ENCODE measurements at regions not wholly inside any gene's neighbourhood (a gene's known extent, or its start where the extent isn't known, plus 50 kb on each side); places are given as distances from the start of the nearest gene placed in this dataset.

DNA sequence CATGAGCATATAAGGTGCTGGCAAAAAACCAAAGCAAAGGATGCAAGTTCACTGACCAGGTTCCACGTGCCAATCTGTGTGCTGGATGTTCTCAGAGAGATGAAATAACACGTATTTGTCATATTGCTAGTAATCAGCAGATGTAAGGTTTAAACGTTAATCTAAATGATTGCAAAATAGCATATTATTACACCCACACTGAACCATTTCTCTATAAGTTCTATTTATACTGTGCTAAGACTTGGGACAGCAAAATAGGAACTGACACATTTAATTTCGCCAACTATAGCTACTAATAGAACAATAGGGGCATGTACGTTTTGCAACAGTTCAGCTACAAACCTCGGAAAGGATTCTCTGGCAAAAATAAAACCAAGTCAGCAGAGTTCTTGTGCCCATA, 350.3 kb upstream of the ZNF385D start:
- H3K27me3 ChIP-seq (ENCODE audit: insufficient read depth): no peaks in the 10 kb centered on the region
- H3K79me2 ChIP-seq (ENCODE audit: insufficient read depth): no peaks in the 10 kb centered on the region
- DNase-seq: no peak
- no peaks in the 10 kb centered on the region for H3K4me1 ChIP-seq (ENCODE audit: control insufficient read depth in 1 of 2, insufficient read depth in 2 of 2, low read depth in 1 of 2, low read length in 1 of 2)
- H3K9me3 ChIP-seq: no peaks in the 10 kb centered on the region
- ChIA-PET POLR2A (no interaction called here), CTCF (no interaction called here)
- no peaks in the 10 kb centered on the region for H3K36me3 ChIP-seq (replicated peaks in 1 of 2; ENCODE audit: control insufficient read depth in 1 of 2, insufficient read depth in 2 of 2, low read length in 1 of 2)
- 47% methylated on average over 6 of the region's 6 CpGs for WGBS (ENCODE audit: low lambda C conversion rate)
- no peaks in the 10 kb centered on the region for H3K9me2 ChIP-seq
- no peak overlapping the region for H3K4me2 ChIP-seq
- H3K27ac ChIP-seq (ENCODE audit: low read depth in 2 of 2, low read length in 1 of 2): no peak overlapping the region
- no peak overlapping the region for H3K9ac ChIP-seq
- TF ChIP-seq FOXM1 (IDR thresholded peaks at IDR 0.05; ENCODE audit: low read depth): no peak
- no peak for TF ChIP-seq CHD2 (IDR thresholded peaks at IDR 0.05; ENCODE audit: low read length, partially characterized antibody)
- no peak for TF ChIP-seq GATA2 (CRISPR knock-in tag; IDR thresholded peaks at IDR 0.05)
- TF ChIP-seq EP300 (IDR thresholded peaks at IDR 0.05; ENCODE audit: borderline replicate concordance in 1 of 2, low read depth in 1 of 2, low read length in 1 of 2): no peak
- no peak for TF ChIP-seq FOSL2 (IDR thresholded peaks at IDR 0.05; ENCODE audit: borderline replicate concordance, low read depth)
- TF ChIP-seq GABPA (IDR thresholded peaks at IDR 0.05; ENCODE audit: low read depth): no peak
- no peak for TF ChIP-seq MEF2A (IDR thresholded peaks at IDR 0.05; ENCODE audit: borderline replicate concordance, low read depth)
- TF ChIP-seq MAX (IDR thresholded peaks at IDR 0.05; ENCODE audit: low read depth): no peak
- no peak for TF ChIP-seq SMC3 (IDR thresholded peaks at IDR 0.05; ENCODE audit: low read depth, low read length)
- TF ChIP-seq, protein P1, sequence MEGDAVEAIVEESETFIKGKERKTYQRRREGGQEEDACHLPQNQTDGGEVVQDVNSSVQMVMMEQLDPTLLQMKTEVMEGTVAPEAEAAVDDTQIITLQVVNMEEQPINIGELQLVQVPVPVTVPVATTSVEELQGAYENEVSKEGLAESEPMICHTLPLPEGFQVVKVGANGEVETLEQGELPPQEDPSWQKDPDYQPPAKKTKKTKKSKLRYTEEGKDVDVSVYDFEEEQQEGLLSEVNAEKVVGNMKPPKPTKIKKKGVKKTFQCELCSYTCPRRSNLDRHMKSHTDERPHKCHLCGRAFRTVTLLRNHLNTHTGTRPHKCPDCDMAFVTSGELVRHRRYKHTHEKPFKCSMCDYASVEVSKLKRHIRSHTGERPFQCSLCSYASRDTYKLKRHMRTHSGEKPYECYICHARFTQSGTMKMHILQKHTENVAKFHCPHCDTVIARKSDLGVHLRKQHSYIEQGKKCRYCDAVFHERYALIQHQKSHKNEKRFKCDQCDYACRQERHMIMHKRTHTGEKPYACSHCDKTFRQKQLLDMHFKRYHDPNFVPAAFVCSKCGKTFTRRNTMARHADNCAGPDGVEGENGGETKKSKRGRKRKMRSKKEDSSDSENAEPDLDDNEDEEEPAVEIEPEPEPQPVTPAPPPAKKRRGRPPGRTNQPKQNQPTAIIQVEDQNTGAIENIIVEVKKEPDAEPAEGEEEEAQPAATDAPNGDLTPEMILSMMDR (IDR thresholded peaks at IDR 0.05): no peak
- TF ChIP-seq RAD21 (IDR thresholded peaks at IDR 0.05; ENCODE audit: low read length): no peak
- TF ChIP-seq, protein P2, sequence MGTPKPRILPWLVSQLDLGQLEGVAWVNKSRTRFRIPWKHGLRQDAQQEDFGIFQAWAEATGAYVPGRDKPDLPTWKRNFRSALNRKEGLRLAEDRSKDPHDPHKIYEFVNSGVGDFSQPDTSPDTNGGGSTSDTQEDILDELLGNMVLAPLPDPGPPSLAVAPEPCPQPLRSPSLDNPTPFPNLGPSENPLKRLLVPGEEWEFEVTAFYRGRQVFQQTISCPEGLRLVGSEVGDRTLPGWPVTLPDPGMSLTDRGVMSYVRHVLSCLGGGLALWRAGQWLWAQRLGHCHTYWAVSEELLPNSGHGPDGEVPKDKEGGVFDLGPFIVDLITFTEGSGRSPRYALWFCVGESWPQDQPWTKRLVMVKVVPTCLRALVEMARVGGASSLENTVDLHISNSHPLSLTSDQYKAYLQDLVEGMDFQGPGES (IDR thresholded peaks at IDR 0.05; ENCODE audit: low read depth, low read length): no peak
- TF ChIP-seq TEAD4 (IDR thresholded peaks at IDR 0.05; ENCODE audit: borderline replicate concordance, insufficient read depth): no peak
- no peak for TF ChIP-seq TCF12 (IDR thresholded peaks at IDR 0.05)
- TF ChIP-seq, protein P3, sequence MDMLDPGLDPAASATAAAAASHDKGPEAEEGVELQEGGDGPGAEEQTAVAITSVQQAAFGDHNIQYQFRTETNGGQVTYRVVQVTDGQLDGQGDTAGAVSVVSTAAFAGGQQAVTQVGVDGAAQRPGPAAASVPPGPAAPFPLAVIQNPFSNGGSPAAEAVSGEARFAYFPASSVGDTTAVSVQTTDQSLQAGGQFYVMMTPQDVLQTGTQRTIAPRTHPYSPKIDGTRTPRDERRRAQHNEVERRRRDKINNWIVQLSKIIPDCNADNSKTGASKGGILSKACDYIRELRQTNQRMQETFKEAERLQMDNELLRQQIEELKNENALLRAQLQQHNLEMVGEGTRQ (IDR thresholded peaks at IDR 0.05; ENCODE audit: borderline replicate concordance, low read depth, low read length): no peak
- no peak for TF ChIP-seq ELF1 (IDR thresholded peaks at IDR 0.05)
- TF ChIP-seq YY1 (IDR thresholded peaks at IDR 0.05; ENCODE audit: low read depth): no peak
- no peak for TF ChIP-seq FOXJ3 (CRISPR knock-in tag; IDR thresholded peaks at IDR 0.05)
- TF ChIP-seq, protein P4, sequence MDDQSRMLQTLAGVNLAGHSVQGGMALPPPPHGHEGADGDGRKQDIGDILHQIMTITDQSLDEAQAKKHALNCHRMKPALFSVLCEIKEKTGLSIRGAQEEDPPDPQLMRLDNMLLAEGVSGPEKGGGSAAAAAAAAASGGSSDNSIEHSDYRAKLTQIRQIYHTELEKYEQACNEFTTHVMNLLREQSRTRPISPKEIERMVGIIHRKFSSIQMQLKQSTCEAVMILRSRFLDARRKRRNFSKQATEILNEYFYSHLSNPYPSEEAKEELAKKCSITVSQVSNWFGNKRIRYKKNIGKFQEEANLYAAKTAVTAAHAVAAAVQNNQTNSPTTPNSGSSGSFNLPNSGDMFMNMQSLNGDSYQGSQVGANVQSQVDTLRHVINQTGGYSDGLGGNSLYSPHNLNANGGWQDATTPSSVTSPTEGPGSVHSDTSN (IDR thresholded peaks at IDR 0.05): no peak
- no peaks in the 10 kb centered on the region for H3F3A ChIP-seq (replicated peaks; ENCODE audit: insufficient read depth)
- H4K20me1 ChIP-seq (ENCODE audit: insufficient read depth): no peaks in the 10 kb centered on the region
- no peak overlapping the region for H3K4me3 ChIP-seq (ENCODE audit: low read depth in 2 of 2, low read length in 1 of 2)
- no peak overlapping the region for H2AFZ ChIP-seq (ENCODE audit: low read depth)

Data from SK-N-SH (cell line).